ENCODE measurements at regions not wholly inside any gene's neighbourhood (a gene's known extent, or its start where the extent isn't known, plus 50 kb on each side); places are given as distances from the start of the nearest gene placed in this dataset.

- Mint-ChIP-seq H3K36me3 (no peaks in the 10 kb centered on the region), H3K27ac (no peak overlapping the region), H3K4me1 (no peaks in the 10 kb centered on the region), H3K4me3 (no peak overlapping the region), H3K27me3 (no peaks in the 10 kb centered on the region), H3K9me3 (no peaks in the 10 kb centered on the region)
- ATAC-seq, result no peak
Observed at GRCh38 chr12:91418221-91419090, 235.8 kb upstream of the DCN start.

GRCh38 chr12:91417650-91418049, 235.0 kb upstream of the DCN start:
- Mint-ChIP-seq H3K27ac (no peak overlapping the region), H3K4me1 (no peaks in the 10 kb centered on the region), H3K27me3 (no peaks in the 10 kb centered on the region), H3K36me3 (no peaks in the 10 kb centered on the region), H3K4me3 (no peak overlapping the region), H3K9me3 (no peaks in the 10 kb centered on the region)
- ATAC-seq, result no peak

- H3K9me3 Mint-ChIP-seq, result no peaks in the 10 kb centered on the region
- H3K36me3 Mint-ChIP-seq, result no peaks in the 10 kb centered on the region
- H3K4me1 Mint-ChIP-seq, result no peaks in the 10 kb centered on the region
- H3K27me3 Mint-ChIP-seq, result no peaks in the 10 kb centered on the region
- no peak overlapping the region for H3K4me3 Mint-ChIP-seq
- H3K27ac Mint-ChIP-seq, result no peak overlapping the region
- no peak for ATAC-seq
Observed at GRCh38 chr12:91414636-91415035, 232.0 kb upstream of the DCN start.

- H3K9me3 Mint-ChIP-seq, result no peaks in the 10 kb centered on the region
- no peaks in the 10 kb centered on the region for H3K27me3 Mint-ChIP-seq
- ATAC-seq, result no peak
- no peak overlapping the region for H3K27ac Mint-ChIP-seq
- H3K4me3 Mint-ChIP-seq, result no peak overlapping the region
- no peaks in the 10 kb centered on the region for H3K36me3 Mint-ChIP-seq
- H3K4me1 Mint-ChIP-seq, result no peaks in the 10 kb centered on the region
Observed at GRCh38 chr12:91413581-91414546, 231.2 kb upstream of the DCN start.

GRCh38 chr12:91406920-91407341, 224.3 kb upstream of the DCN start:
- no peaks in the 10 kb centered on the region for H3K36me3 Mint-ChIP-seq
- no peaks in the 10 kb centered on the region for H3K27me3 Mint-ChIP-seq
- peaks cover 5% of the 10 kb centered on the region for H3K4me1 Mint-ChIP-seq
- H3K4me3 Mint-ChIP-seq, result no peak overlapping the region
- ATAC-seq, result no peak
- H3K27ac Mint-ChIP-seq, result no peak overlapping the region
- no peaks in the 10 kb centered on the region for H3K9me3 Mint-ChIP-seq

- no peak overlapping the region for H3K4me3 Mint-ChIP-seq
- H3K27ac Mint-ChIP-seq, result no peak overlapping the region
- no peak for ATAC-seq
- H3K27me3 Mint-ChIP-seq, result no peaks in the 10 kb centered on the region
- no peaks in the 10 kb centered on the region for H3K36me3 Mint-ChIP-seq
- no peaks in the 10 kb centered on the region for H3K9me3 Mint-ChIP-seq
- H3K4me1 Mint-ChIP-seq, result peaks cover 5% of the 10 kb centered on the region
Observed at GRCh38 chr12:91404441-91404840, 221.8 kb upstream of the DCN start.

- ATAC-seq, result no peak
- H3K36me3 Mint-ChIP-seq, result no peaks in the 10 kb centered on the region
- H3K27me3 Mint-ChIP-seq, result no peaks in the 10 kb centered on the region
- H3K9me3 Mint-ChIP-seq, result no peaks in the 10 kb centered on the region
- H3K27ac Mint-ChIP-seq, result no peak overlapping the region
- peaks cover 4% of the 10 kb centered on the region for H3K4me1 Mint-ChIP-seq
- no peak overlapping the region for H3K4me3 Mint-ChIP-seq
Observed at GRCh38 chr12:91401190-91401589, 218.6 kb upstream of the DCN start.

GRCh38 chr12:91400271-91400670, 217.7 kb upstream of the DCN start:
- no peaks in the 10 kb centered on the region for H3K4me1 Mint-ChIP-seq
- no peaks in the 10 kb centered on the region for H3K27me3 Mint-ChIP-seq
- no peaks in the 10 kb centered on the region for H3K36me3 Mint-ChIP-seq
- H3K27ac Mint-ChIP-seq, result no peak overlapping the region
- H3K9me3 Mint-ChIP-seq, result no peaks in the 10 kb centered on the region
- no peak for ATAC-seq
- H3K4me3 Mint-ChIP-seq, result no peak overlapping the region

GRCh38 chr12:91397866-91398532, 215.4 kb upstream of the DCN start:
- H3K27ac Mint-ChIP-seq, result no peak overlapping the region
- peaks cover 9% of the 10 kb centered on the region for H3K27me3 Mint-ChIP-seq
- ATAC-seq, result no peak
- H3K36me3 Mint-ChIP-seq, result no peaks in the 10 kb centered on the region
- no peaks in the 10 kb centered on the region for H3K4me1 Mint-ChIP-seq
- no peak overlapping the region for H3K4me3 Mint-ChIP-seq
- no peaks in the 10 kb centered on the region for H3K9me3 Mint-ChIP-seq

GRCh38 chr12:91396293-91396692, 213.7 kb upstream of the DCN start:
- H3K27me3 Mint-ChIP-seq, result peaks cover 9% of the 10 kb centered on the region
- H3K4me1 Mint-ChIP-seq, result no peaks in the 10 kb centered on the region

GRCh38 chr12:91395628-91396135, 213.1 kb upstream of the DCN start:
- Mint-ChIP-seq H3K9me3 (peaks cover 4% of the 10 kb centered on the region), H3K4me3 (no peak overlapping the region), H3K27me3 (peaks cover 9% of the 10 kb centered on the region)

More at GRCh38 chr12:91396293-91396692, 213.7 kb upstream of the DCN start:
- Mint-ChIP-seq H3K36me3 (no peaks in the 10 kb centered on the region), H3K4me3 (no peak overlapping the region), H3K27ac (no peak overlapping the region), H3K9me3 (peaks cover 3% of the 10 kb centered on the region)
- ATAC-seq, result no peak

GRCh38 chr12:91394903-91395302, 212.3 kb upstream of the DCN start:
- Mint-ChIP-seq H3K27ac (no peak overlapping the region), H3K4me1 (no peaks in the 10 kb centered on the region), H3K9me3 (peaks cover 6% of the 10 kb centered on the region), H3K36me3 (no peaks in the 10 kb centered on the region), H3K27me3 (peaks cover 9% of the 10 kb centered on the region), H3K4me3 (no peak overlapping the region)
- ATAC-seq, result no peak

More at GRCh38 chr12:91395628-91396135, 213.1 kb upstream of the DCN start:
- H3K36me3 Mint-ChIP-seq, result no peaks in the 10 kb centered on the region
- H3K27ac Mint-ChIP-seq, result no peak overlapping the region
- ATAC-seq, result no peak
- no peaks in the 10 kb centered on the region for H3K4me1 Mint-ChIP-seq

GRCh38 chr12:91388573-91388972, 206.0 kb upstream of the DCN start:
- ATAC-seq, result no peak
- H3K4me3 Mint-ChIP-seq, result no peak overlapping the region
- no peaks in the 10 kb centered on the region for H3K27me3 Mint-ChIP-seq
- no peaks in the 10 kb centered on the region for H3K4me1 Mint-ChIP-seq
- H3K27ac Mint-ChIP-seq, result no peak overlapping the region
- no peaks in the 10 kb centered on the region for H3K36me3 Mint-ChIP-seq
- peaks cover 6% of the 10 kb centered on the region for H3K9me3 Mint-ChIP-seq

- Mint-ChIP-seq H3K36me3 (no peaks in the 10 kb centered on the region), H3K27ac (no peak overlapping the region), H3K27me3 (no peaks in the 10 kb centered on the region), H3K9me3 (peaks cover 6% of the 10 kb centered on the region), H3K4me1 (no peaks in the 10 kb centered on the region), H3K4me3 (no peak overlapping the region)
- no peak for ATAC-seq
Observed at GRCh38 chr12:91387461-91388134, 205.0 kb upstream of the DCN start.

Data from stimulated activated memory B cell treated with anti-CD40 and anti-IgM and Interleukin-4, amounts not matched to agents 10 μg/mL and 1 μg/mL and 100 μg/mL, for 72 hours (primary cell).